IPS-18a (cell line): ENCODE measurements at regions not wholly inside any gene's neighbourhood (a gene's known extent, or its start where the extent isn't known, plus 50 kb on each side); places are given as distances from the start of the nearest gene placed in this dataset.

Experiments
- H3K27ac ChIP-seq: one replicate; pipeline ENCODE4 v1.5.1; 2013; ENCODE audit warnings: low read length
- H3K27me3 ChIP-seq: one replicate; pipeline ENCODE4 v1.6.1; 2013; ENCODE audit warnings: mild to moderate bottlenecking, low read length; ENCODE audit not compliant: control insufficient read depth, insufficient read depth
- H3K36me3 ChIP-seq: one replicate; pipeline ENCODE4 v1.6.1; 2013; ENCODE audit warnings: low read depth, low read length; ENCODE audit not compliant: control insufficient read depth
- H3K4me1 ChIP-seq: one replicate; pipeline ENCODE4 v1.6.1; 2013; ENCODE audit warnings: low read depth, low read length; ENCODE audit not compliant: control insufficient read depth
- H3K4me3 ChIP-seq: one replicate; pipeline ENCODE4 v1.5.1; 2013; ENCODE audit warnings: low read length
- H3K9ac ChIP-seq: one replicate; pipeline ENCODE4 v1.6.1; 2013; ENCODE audit warnings: mild to moderate bottlenecking, low read length, moderate library complexity
- H3K9me3 ChIP-seq: one replicate; pipeline ENCODE4 v1.6.1; 2013; ENCODE audit warnings: low read depth, low read length; ENCODE audit not compliant: control insufficient read depth

- Histone ChIP-seq H3K4me3 (no peak overlapping the region), H3K4me1 (no peaks in the 10 kb centered on the region), H3K36me3 (no peaks in the 10 kb centered on the region), H3K27ac (no peak overlapping the region), H3K9ac (no peak overlapping the region), H3K27me3 (no peaks in the 10 kb centered on the region), H3K9me3 (no peaks in the 10 kb centered on the region)
Measured at GRCh38 chr7:131174855-131175254, 152.8 kb upstream of the MKLN1 start.

GRCh38 chr7:131182446-131183058 lies 145.1 kb upstream of the MKLN1 start:
- H3K9me3 ChIP-seq: no peaks in the 10 kb centered on the region
- no peak overlapping the region for H3K4me3 ChIP-seq
- no peak overlapping the region for H3K9ac ChIP-seq
- peaks cover 4% of the 10 kb centered on the region for H3K4me1 ChIP-seq
- H3K27me3 ChIP-seq: no peaks in the 10 kb centered on the region
- H3K27ac ChIP-seq: no peak overlapping the region
- H3K36me3 ChIP-seq: no peaks in the 10 kb centered on the region

- no peak overlapping the region for H3K9ac ChIP-seq
- H3K9me3 ChIP-seq: no peaks in the 10 kb centered on the region
- no peaks in the 10 kb centered on the region for H3K27me3 ChIP-seq
- H3K4me3 ChIP-seq: no peak overlapping the region
- peaks cover 4% of the 10 kb centered on the region for H3K4me1 ChIP-seq
- no peaks in the 10 kb centered on the region for H3K36me3 ChIP-seq
- no peak overlapping the region for H3K27ac ChIP-seq
Measured at GRCh38 chr7:131183072-131183471, 144.6 kb upstream of the MKLN1 start.

- peaks cover 4% of the 10 kb centered on the region for H3K4me1 ChIP-seq
- H3K4me3 ChIP-seq: no peak overlapping the region
- H3K27ac ChIP-seq: no peak overlapping the region
- no peaks in the 10 kb centered on the region for H3K9me3 ChIP-seq
- no peaks in the 10 kb centered on the region for H3K36me3 ChIP-seq
- H3K27me3 ChIP-seq: no peaks in the 10 kb centered on the region
- no peak overlapping the region for H3K9ac ChIP-seq
Measured at GRCh38 chr7:131183611-131184119, 144.0 kb upstream of the MKLN1 start.

- Histone ChIP-seq H3K27ac (no peak overlapping the region), H3K27me3 (no peaks in the 10 kb centered on the region), H3K36me3 (no peaks in the 10 kb centered on the region), H3K4me1 (peaks cover 29% of the 10 kb centered on the region), H3K9me3 (no peaks in the 10 kb centered on the region), H3K4me3 (no peak overlapping the region), H3K9ac (no peak overlapping the region)
Measured at GRCh38 chr7:131186816-131187215, 140.9 kb upstream of the MKLN1 start.

- H3K27me3 ChIP-seq: no peaks in the 10 kb centered on the region
- H3K36me3 ChIP-seq: no peaks in the 10 kb centered on the region
- no peak overlapping the region for H3K9ac ChIP-seq
- H3K27ac ChIP-seq: no peak overlapping the region
- H3K4me1 ChIP-seq: peaks cover 28% of the 10 kb centered on the region
- H3K4me3 ChIP-seq: no peak overlapping the region
- no peaks in the 10 kb centered on the region for H3K9me3 ChIP-seq
Measured at GRCh38 chr7:131188367-131189339, 139.0 kb upstream of the MKLN1 start.

GRCh38 chr7:131189488-131189887 lies 138.2 kb upstream of the MKLN1 start:
- no peaks in the 10 kb centered on the region for H3K27me3 ChIP-seq
- H3K9ac ChIP-seq: no peak overlapping the region
- H3K36me3 ChIP-seq: no peaks in the 10 kb centered on the region
- H3K4me3 ChIP-seq: no peak overlapping the region
- no peak overlapping the region for H3K27ac ChIP-seq
- H3K9me3 ChIP-seq: no peaks in the 10 kb centered on the region
- H3K4me1 ChIP-seq: peaks cover 25% of the 10 kb centered on the region

GRCh38 chr7:131190146-131190545 lies 137.5 kb upstream of the MKLN1 start:
- Histone ChIP-seq H3K27me3 (no peaks in the 10 kb centered on the region), H3K36me3 (no peaks in the 10 kb centered on the region), H3K27ac (no peak overlapping the region), H3K4me3 (peak overlapping the region; percentile 11), H3K9ac (no peak overlapping the region), H3K9me3 (no peaks in the 10 kb centered on the region), H3K4me1 (peaks cover 25% of the 10 kb centered on the region)

GRCh38 chr7:131190581-131190980 lies 137.1 kb upstream of the MKLN1 start:
- H3K27ac ChIP-seq: peak overlapping the region; percentile 36
- H3K9ac ChIP-seq: no peak overlapping the region

GRCh38 chr7:131194070-131194865 lies 133.4 kb upstream of the MKLN1 start:
- Histone ChIP-seq H3K27me3 (no peaks in the 10 kb centered on the region), H3K27ac (no peak overlapping the region), H3K9me3 (no peaks in the 10 kb centered on the region), H3K4me3 (no peak overlapping the region), H3K9ac (no peak overlapping the region), H3K36me3 (no peaks in the 10 kb centered on the region), H3K4me1 (peaks cover 21% of the 10 kb centered on the region)

More at GRCh38 chr7:131190581-131190980, 137.1 kb upstream of the MKLN1 start:
- no peaks in the 10 kb centered on the region for H3K36me3 ChIP-seq
- H3K4me3 ChIP-seq: peak overlapping the region; percentile 11
- peaks cover 25% of the 10 kb centered on the region for H3K4me1 ChIP-seq
- no peaks in the 10 kb centered on the region for H3K27me3 ChIP-seq
- H3K9me3 ChIP-seq: no peaks in the 10 kb centered on the region

GRCh38 chr7:131196803-131197202 lies 130.9 kb upstream of the MKLN1 start:
- Histone ChIP-seq H3K36me3 (no peaks in the 10 kb centered on the region), H3K27me3 (no peaks in the 10 kb centered on the region), H3K4me1 (peaks cover 3% of the 10 kb centered on the region), H3K4me3 (no peak overlapping the region), H3K9ac (no peak overlapping the region), H3K9me3 (no peaks in the 10 kb centered on the region), H3K27ac (no peak overlapping the region)
